Cardiac fibroblast (primary cell): ENCODE measurements at regions not wholly inside any gene's neighbourhood (a gene's known extent, or its start where the extent isn't known, plus 50 kb on each side); places are given as distances from the start of the nearest gene placed in this dataset.

Source experiments
- DNase-seq, 2 donors: peaks; one replicate each; pipeline versions ENCODE4 v3.0.0 to v3.0.0-alpha.2; 2010; ENCODE audit warnings: low read depth in 2 of 2
- H3K4me3 ChIP-seq, 2 donors: replicated peaks in 1 of 2; 1 replicate in 1 of 2; 2 replicates in 1 of 2; pipeline ENCODE4 v1.5.1; 2011; ENCODE audit warnings: low read depth in 2 of 2, low read length in 2 of 2, mild to moderate bottlenecking in 2 of 2, moderate library complexity in 1 of 2
- TF ChIP-seq, protein P1 (sequence below): IDR thresholded peaks from one replicate; pipeline ENCODE4 v1.5.1; 2011; ENCODE audit warnings: low read depth, mild to moderate bottlenecking, low read length, inconsistent platforms

DNA sequence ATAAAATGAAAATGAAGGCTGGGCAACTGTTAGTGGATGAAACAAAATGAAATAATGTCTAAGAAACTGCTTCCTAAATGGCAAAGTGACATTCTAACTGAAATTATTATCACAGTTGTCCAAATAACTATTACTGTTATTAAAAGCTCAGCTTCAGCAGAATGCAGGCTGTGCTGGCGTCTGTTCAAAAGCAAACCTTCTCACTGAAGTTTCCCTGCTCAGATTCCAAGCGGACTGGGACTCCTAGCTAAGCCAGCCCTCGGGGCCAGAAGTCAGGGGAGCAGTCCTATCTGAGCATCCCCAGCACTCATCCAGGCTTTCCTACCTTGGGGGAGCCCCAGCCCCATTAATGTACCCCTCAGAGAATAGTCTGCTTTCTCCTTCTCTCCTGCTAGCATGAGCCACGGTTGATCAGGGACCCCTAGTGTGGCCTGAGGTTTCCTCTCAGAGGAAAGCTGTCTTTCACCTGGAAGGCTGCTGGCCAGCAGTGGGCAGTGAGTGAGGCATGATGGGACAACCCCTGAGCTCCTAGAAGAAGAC lies 1167.3 kb downstream of the TBC1D22A start:
- TF ChIP-seq, protein P1, sequence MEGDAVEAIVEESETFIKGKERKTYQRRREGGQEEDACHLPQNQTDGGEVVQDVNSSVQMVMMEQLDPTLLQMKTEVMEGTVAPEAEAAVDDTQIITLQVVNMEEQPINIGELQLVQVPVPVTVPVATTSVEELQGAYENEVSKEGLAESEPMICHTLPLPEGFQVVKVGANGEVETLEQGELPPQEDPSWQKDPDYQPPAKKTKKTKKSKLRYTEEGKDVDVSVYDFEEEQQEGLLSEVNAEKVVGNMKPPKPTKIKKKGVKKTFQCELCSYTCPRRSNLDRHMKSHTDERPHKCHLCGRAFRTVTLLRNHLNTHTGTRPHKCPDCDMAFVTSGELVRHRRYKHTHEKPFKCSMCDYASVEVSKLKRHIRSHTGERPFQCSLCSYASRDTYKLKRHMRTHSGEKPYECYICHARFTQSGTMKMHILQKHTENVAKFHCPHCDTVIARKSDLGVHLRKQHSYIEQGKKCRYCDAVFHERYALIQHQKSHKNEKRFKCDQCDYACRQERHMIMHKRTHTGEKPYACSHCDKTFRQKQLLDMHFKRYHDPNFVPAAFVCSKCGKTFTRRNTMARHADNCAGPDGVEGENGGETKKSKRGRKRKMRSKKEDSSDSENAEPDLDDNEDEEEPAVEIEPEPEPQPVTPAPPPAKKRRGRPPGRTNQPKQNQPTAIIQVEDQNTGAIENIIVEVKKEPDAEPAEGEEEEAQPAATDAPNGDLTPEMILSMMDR: no peak
- H3K4me3 ChIP-seq: no peak overlapping the region
- DNase-seq: no peak

GRCh38 chr22:47929073-47929472 lies 1166.6 kb downstream of the TBC1D22A start:
- H3K4me3 ChIP-seq: no peak overlapping the region
- no peak for DNase-seq

GRCh38 chr22:47928631-47929030 lies 1166.2 kb downstream of the TBC1D22A start:
- TF ChIP-seq, protein P1: no peak
- DNase-seq: no peak
- H3K4me3 ChIP-seq: no peak overlapping the region

More at GRCh38 chr22:47929073-47929472, 1166.6 kb downstream of the TBC1D22A start:
- TF ChIP-seq, protein P1: no peak

- TF ChIP-seq, protein P1: no peak
- DNase-seq: no peak
Observed at GRCh38 chr22:47927648-47928210, 1165.3 kb downstream of the TBC1D22A start.

GRCh38 chr22:47923011-47923427 lies 1160.6 kb downstream of the TBC1D22A start:
- H3K4me3 ChIP-seq: no peak overlapping the region
- no peak for DNase-seq
- TF ChIP-seq, protein P1: no peak

More at GRCh38 chr22:47927648-47928210, 1165.3 kb downstream of the TBC1D22A start:
- H3K4me3 ChIP-seq: no peak overlapping the region

DNA sequence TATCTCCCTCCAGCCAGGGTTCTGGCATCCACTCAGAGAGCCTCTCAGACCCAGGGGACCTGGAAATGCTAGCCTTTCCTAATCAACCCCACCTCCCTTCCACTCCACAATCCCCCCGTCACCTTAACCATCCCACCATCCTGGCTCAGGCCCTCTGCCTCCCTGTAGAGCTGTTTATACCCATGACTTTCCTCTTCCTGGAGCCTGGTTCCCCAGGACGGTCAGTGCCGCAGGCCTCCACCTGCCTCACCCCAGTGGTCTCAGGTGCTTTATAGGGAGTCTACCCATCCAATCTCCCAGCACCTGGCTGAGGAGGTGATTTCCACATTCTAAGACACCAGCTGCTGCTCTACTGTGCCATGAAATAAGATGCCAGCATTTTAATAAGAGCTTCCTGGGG lies 1159.5 kb downstream of the TBC1D22A start:
- H3K4me3 ChIP-seq: no peak overlapping the region
- DNase-seq: no peak
- TF ChIP-seq, protein P1: no peak

GRCh38 chr22:47920380-47920959 lies 1158.0 kb downstream of the TBC1D22A start:
- TF ChIP-seq, protein P1: no peak
- H3K4me3 ChIP-seq: no peak overlapping the region
- no peak for DNase-seq
